Upper lobe of left lung (tissue), 4 donors: ENCODE measurements at regions not wholly inside any gene's neighbourhood (a gene's known extent, or its start where the extent isn't known, plus 50 kb on each side); places are given as distances from the start of the nearest gene placed in this dataset.

Source experiments
- POLR2AphosphoS5 ChIP-seq, 2 donors: sonication (generic); formaldehyde crosslinking; IDR thresholded peaks; one replicate each; pipeline ENCODE4 v1.5.1; 2017; ENCODE audit warnings: antibody characterized with exemption in 2 of 2
- TF ChIP-seq, protein P1 (sequence below), 6 experiments: fragments of 450-650 bp in 4 of 6; fragments of 200-600 bp in 2 of 6; sonication (generic) in 2 of 6; IDR thresholded peaks; one replicate each; pipeline ENCODE4 v1.5.1; 2016 to 2019; ENCODE audit warnings: antibody characterized with exemption in 6 of 6

DNA sequence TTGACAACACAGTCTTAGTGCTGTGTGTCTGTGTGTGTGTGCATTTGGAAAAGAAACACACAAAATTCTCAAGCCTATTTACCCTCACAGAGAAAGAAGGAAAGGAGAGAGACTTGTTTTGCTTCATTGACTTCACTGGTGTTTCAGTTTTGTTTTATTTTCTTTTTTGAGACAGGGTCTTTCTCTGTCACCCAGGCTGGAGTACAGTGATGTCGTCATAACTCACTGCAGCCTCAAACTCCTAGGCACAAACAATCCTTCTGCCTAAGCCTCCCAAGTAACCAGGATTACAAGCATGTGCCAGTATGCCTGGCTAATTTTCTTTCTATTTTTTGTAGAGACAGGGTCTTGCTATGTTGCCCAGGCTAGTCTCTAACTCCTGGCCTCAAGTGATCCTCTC, 636.9 kb downstream of the TAFA4 start:
- TF ChIP-seq, protein P1, sequence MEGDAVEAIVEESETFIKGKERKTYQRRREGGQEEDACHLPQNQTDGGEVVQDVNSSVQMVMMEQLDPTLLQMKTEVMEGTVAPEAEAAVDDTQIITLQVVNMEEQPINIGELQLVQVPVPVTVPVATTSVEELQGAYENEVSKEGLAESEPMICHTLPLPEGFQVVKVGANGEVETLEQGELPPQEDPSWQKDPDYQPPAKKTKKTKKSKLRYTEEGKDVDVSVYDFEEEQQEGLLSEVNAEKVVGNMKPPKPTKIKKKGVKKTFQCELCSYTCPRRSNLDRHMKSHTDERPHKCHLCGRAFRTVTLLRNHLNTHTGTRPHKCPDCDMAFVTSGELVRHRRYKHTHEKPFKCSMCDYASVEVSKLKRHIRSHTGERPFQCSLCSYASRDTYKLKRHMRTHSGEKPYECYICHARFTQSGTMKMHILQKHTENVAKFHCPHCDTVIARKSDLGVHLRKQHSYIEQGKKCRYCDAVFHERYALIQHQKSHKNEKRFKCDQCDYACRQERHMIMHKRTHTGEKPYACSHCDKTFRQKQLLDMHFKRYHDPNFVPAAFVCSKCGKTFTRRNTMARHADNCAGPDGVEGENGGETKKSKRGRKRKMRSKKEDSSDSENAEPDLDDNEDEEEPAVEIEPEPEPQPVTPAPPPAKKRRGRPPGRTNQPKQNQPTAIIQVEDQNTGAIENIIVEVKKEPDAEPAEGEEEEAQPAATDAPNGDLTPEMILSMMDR (IDR thresholded peaks at IDR 0.05), result no peak
- TF ChIP-seq POLR2AphosphoS5 (IDR thresholded peaks at IDR 0.05), result no peak
